H1 (cell line): ENCODE measurements at regions not wholly inside any gene's neighbourhood (a gene's known extent, or its start where the extent isn't known, plus 50 kb on each side); places are given as distances from the start of the nearest gene placed in this dataset.

Source experiments
- CBX5 ChIP-seq: fragments of 300-800, 300-1000 bp; sonication (generic); IDR thresholded peaks from 2 replicates; pipeline ENCODE4 v1.7.1; 2016; ENCODE audit warnings: antibody characterized with exemption, low read length, low read depth
- CEBPB ChIP-seq: IDR thresholded peaks from 2 replicates; pipeline ENCODE4 v1.6.1; 2012; ENCODE audit warnings: low read depth, low read length
- PHF8 ChIP-seq: fragments of 200-600 bp; sonication (generic); conservative IDR thresholded peaks from 2 replicates; pipeline ENCODE4 v1.7.1; 2012; ENCODE audit warnings: low read depth, mild to moderate bottlenecking, inconsistent platforms, low read length, moderate library complexity
- POLR2A ChIP-seq, 2 experiments: IDR thresholded peaks; 1 replicate in 1 of 2; 2 replicates in 1 of 2; pipeline ENCODE4 v1.6.1; 2011; ENCODE audit warnings: low read depth in 2 of 2, low read length in 2 of 2, mild to moderate bottlenecking in 2 of 2; ENCODE audit errors: control extremely low read depth in 1 of 2
- SIN3A ChIP-seq, 2 experiments: IDR thresholded peaks in 1 of 2; conservative IDR thresholded peaks in 1 of 2; 2 replicates each; pipeline ENCODE4 v1.6.1; 2011 to 2012; ENCODE audit warnings: low read length in 2 of 2, improper control_type of control experiment in 1 of 2, low read depth in 1 of 2, mild to moderate bottlenecking in 1 of 2
- SIRT6 ChIP-seq: IDR thresholded peaks from one replicate; pipeline ENCODE4 v1.7.1; 2012; ENCODE audit warnings: low read length, inconsistent platforms
- SP1 ChIP-seq: IDR thresholded peaks from 2 replicates; pipeline ENCODE4 v1.6.1; 2011; ENCODE audit warnings: low read depth, low read length
- TF ChIP-seq, protein P1 (sequence below), 3 experiments: IDR thresholded peaks; 1 replicate in 2 of 3; 2 replicates in 1 of 3; pipeline versions ENCODE4 v1.5.1 to v1.6.1; 2011; ENCODE audit warnings: low read length in 3 of 3, mild to moderate bottlenecking in 3 of 3, inconsistent platforms in 2 of 3, low read depth in 1 of 3, moderate library complexity in 1 of 3; ENCODE audit not compliant: insufficient read depth in 1 of 3; ENCODE audit errors: control extremely low read depth in 1 of 3

- TF ChIP-seq PHF8 (no peak), CBX5 (no peak), POLR2A (IDR thresholded peaks at IDR 0.05; ENCODE audit: control extremely low read depth in 1 of 2, low read depth in 2 of 2, low read length in 2 of 2) (no peak), CEBPB (no peak), SIN3A (conservative IDR thresholded peaks at IDR 0.05 in 1 of 2, IDR thresholded peaks at IDR 0.05 in 1 of 2; ENCODE audit: low read depth in 1 of 2, low read length in 2 of 2) (no peak), SP1 (no peak), SIRT6 (no peak)
- TF ChIP-seq, protein P1, sequence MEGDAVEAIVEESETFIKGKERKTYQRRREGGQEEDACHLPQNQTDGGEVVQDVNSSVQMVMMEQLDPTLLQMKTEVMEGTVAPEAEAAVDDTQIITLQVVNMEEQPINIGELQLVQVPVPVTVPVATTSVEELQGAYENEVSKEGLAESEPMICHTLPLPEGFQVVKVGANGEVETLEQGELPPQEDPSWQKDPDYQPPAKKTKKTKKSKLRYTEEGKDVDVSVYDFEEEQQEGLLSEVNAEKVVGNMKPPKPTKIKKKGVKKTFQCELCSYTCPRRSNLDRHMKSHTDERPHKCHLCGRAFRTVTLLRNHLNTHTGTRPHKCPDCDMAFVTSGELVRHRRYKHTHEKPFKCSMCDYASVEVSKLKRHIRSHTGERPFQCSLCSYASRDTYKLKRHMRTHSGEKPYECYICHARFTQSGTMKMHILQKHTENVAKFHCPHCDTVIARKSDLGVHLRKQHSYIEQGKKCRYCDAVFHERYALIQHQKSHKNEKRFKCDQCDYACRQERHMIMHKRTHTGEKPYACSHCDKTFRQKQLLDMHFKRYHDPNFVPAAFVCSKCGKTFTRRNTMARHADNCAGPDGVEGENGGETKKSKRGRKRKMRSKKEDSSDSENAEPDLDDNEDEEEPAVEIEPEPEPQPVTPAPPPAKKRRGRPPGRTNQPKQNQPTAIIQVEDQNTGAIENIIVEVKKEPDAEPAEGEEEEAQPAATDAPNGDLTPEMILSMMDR (IDR thresholded peaks at IDR 0.05; ENCODE audit: control extremely low read depth in 1 of 3, insufficient read depth in 1 of 3, low read depth in 1 of 3, low read length in 3 of 3) = no peak
Measured at GRCh38 chr20:10137533-10137932, 81.1 kb upstream of the SNAP25 start.
